OCI-LY7 (cell line): ENCODE measurements at regions not wholly inside any gene's neighbourhood (a gene's known extent, or its start where the extent isn't known, plus 50 kb on each side); places are given as distances from the start of the nearest gene placed in this dataset.

Experiments used
- BruUV-seq: library from RNA; stranded (reverse); fragments of 400-500 nt; replicated peaks from 2 replicates; lab custom pipeline; 2021; lab: Mats Ljungman, UMichigan
- CTCF ChIA-PET: fragments of 300-600 bp; sonication (Branson Sonifier 250); formaldehyde crosslinking; loops from one replicate; lab custom pipeline; 2022; ENCODE audit warnings: antibody characterized with exemption; ENCODE audit not compliant: unreplicated experiment; lab: Charles Lee
- POLR2A ChIA-PET: fragments of 300-600 bp; sonication (Branson Sonifier 250); formaldehyde crosslinking; loops from one replicate; lab custom pipeline; 2022; ENCODE audit warnings: antibody characterized with exemption; lab: Charles Lee
- DNase-seq: peaks from one replicate; pipeline ENCODE4 v3.0.0-alpha.2; 2015; ENCODE audit warnings: low spot score
- H2AFZ ChIP-seq: fragments of 200-600 bp; sonication (generic), shearing (Covaris generic); 2 replicates; pipeline ENCODE4 v1.6.1; 2014; ENCODE audit warnings: mild to moderate bottlenecking, antibody characterized with exemption, low read length, moderate library complexity
- H3K27ac ChIP-seq: fragments of 200-600 bp; sonication (generic); 2 replicates; pipeline ENCODE4 v1.5.1; 2014; ENCODE audit warnings: mixed run types, low read depth, mild to moderate bottlenecking, moderate library complexity, low read length, inconsistent platforms; ENCODE audit not compliant: poor library complexity, severe bottlenecking
- H3K36me3 ChIP-seq: fragments of 200-600 bp; sonication (generic); 2 replicates; pipeline ENCODE4 v1.6.1; 2014; ENCODE audit warnings: mild to moderate bottlenecking, antibody characterized with exemption, low read length, moderate library complexity, mixed read lengths; ENCODE audit not compliant: insufficient read depth
- H3K4me1 ChIP-seq: fragments of 200-600 bp; sonication (generic); 2 replicates; pipeline ENCODE4 v1.5.1; 2014; ENCODE audit warnings: mild to moderate bottlenecking, low read length; ENCODE audit not compliant: insufficient read depth, poor library complexity, severe bottlenecking
- H3K4me2 ChIP-seq: fragments of 200-600 bp; sonication (generic); 2 replicates; pipeline ENCODE4 v1.6.1; 2014; ENCODE audit warnings: mild to moderate bottlenecking, low read length
- H3K4me3 ChIP-seq: fragments of 200-600 bp; sonication (generic); 2 replicates; pipeline ENCODE4 v1.5.1; 2014; ENCODE audit warnings: mild to moderate bottlenecking, low read depth, low read length; ENCODE audit not compliant: poor library complexity, severe bottlenecking
- H3K79me2 ChIP-seq: fragments of 200-600 bp; sonication (generic); 2 replicates; pipeline ENCODE4 v1.6.1; 2016; ENCODE audit warnings: low read depth, mild to moderate bottlenecking, low read length, moderate library complexity, mixed read lengths; ENCODE audit not compliant: insufficient read depth
- H3K9me2 ChIP-seq: fragments of 200-600 bp; sonication (generic); 2 replicates; pipeline ENCODE4 v1.6.1; 2016; ENCODE audit warnings: mild to moderate bottlenecking, low read length, mixed read lengths; ENCODE audit not compliant: insufficient read depth
- H3K9me3 ChIP-seq: fragments of 200-600 bp; sonication (generic); 2 replicates; pipeline ENCODE4 v1.6.1; 2014; ENCODE audit warnings: mild to moderate bottlenecking, mixed run types, low read length, mixed read lengths
- H4K20me1 ChIP-seq: fragments of 200-600 bp; sonication (generic); 2 replicates; pipeline ENCODE4 v1.6.1; 2014; ENCODE audit warnings: mild to moderate bottlenecking, antibody characterized with exemption, low read length, moderate library complexity, mixed read lengths; ENCODE audit not compliant: insufficient read depth
- EZH2phosphoT487 ChIP-seq: fragments of 200-600 bp; sonication (generic); IDR thresholded peaks from 2 replicates; pipeline ENCODE4 v1.6.1; 2018; ENCODE audit warnings: low read depth, borderline replicate concordance, mild to moderate bottlenecking, mixed run types, antibody characterized with exemption, low read length, moderate library complexity, mixed read lengths
- intact Hi-C: fragments of 100-400 bp; cut with micrococcal nuclease; formaldehyde crosslinking; loops from one replicate; pipeline ENCODE4 v1.10.0; 2022; ENCODE audit not compliant: unreplicated experiment
- TF ChIP-seq, protein P1 (sequence below): fragments of 200-600 bp; sonication (generic); conservative IDR thresholded peaks from 2 replicates; pipeline ENCODE4 v1.5.1; 2014; ENCODE audit warnings: mild to moderate bottlenecking, antibody characterized with exemption, low read length, moderate library complexity, mixed read lengths

DNA sequence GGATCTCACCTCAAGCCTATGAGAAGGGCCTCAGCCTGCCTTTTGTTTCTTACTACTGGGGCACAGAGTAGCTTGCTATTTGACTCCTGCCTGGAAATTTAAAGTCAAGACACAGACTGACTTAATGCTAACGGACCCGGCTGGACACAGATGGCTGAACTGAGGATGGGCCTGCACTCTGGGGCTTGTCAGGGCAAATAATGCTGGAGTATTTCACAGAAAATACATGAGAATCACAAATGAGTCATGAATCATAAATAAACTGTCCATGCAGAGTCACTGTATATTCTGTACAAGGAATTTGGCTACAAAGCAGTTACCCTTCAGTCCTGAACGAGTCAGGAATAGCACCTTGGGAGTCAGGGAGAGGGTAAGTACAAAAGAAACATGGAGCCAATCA is 683.2 kb upstream of the FOXG1 start:
- H3K4me3 ChIP-seq, result no peak overlapping the region
- H3K9me2 ChIP-seq, result no peaks in the 10 kb centered on the region
- H3K4me2 ChIP-seq, result no peak overlapping the region
- TF ChIP-seq EZH2phosphoT487, result no peak
- TF ChIP-seq, protein P1, sequence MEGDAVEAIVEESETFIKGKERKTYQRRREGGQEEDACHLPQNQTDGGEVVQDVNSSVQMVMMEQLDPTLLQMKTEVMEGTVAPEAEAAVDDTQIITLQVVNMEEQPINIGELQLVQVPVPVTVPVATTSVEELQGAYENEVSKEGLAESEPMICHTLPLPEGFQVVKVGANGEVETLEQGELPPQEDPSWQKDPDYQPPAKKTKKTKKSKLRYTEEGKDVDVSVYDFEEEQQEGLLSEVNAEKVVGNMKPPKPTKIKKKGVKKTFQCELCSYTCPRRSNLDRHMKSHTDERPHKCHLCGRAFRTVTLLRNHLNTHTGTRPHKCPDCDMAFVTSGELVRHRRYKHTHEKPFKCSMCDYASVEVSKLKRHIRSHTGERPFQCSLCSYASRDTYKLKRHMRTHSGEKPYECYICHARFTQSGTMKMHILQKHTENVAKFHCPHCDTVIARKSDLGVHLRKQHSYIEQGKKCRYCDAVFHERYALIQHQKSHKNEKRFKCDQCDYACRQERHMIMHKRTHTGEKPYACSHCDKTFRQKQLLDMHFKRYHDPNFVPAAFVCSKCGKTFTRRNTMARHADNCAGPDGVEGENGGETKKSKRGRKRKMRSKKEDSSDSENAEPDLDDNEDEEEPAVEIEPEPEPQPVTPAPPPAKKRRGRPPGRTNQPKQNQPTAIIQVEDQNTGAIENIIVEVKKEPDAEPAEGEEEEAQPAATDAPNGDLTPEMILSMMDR, result no peak
- H2AFZ ChIP-seq, result no peak overlapping the region
- POLR2A ChIA-PET, result no interaction called here
- H3K36me3 ChIP-seq, result no peaks in the 10 kb centered on the region
- DNase-seq, result no peak
- intact Hi-C loops, result no loop called here
- H3K27ac ChIP-seq, result no peak overlapping the region
- no peaks in the 10 kb centered on the region for H4K20me1 ChIP-seq
- H3K79me2 ChIP-seq, result no peaks in the 10 kb centered on the region
- CTCF ChIA-PET, result no interaction called here
- BruUV-seq, result no TSS peak
- no peaks in the 10 kb centered on the region for H3K4me1 ChIP-seq
- 0 out of 2 replicates have a peak, but pooled peaks cover 5% of the 10 kb centered on the region for H3K9me3 ChIP-seq

DNA sequence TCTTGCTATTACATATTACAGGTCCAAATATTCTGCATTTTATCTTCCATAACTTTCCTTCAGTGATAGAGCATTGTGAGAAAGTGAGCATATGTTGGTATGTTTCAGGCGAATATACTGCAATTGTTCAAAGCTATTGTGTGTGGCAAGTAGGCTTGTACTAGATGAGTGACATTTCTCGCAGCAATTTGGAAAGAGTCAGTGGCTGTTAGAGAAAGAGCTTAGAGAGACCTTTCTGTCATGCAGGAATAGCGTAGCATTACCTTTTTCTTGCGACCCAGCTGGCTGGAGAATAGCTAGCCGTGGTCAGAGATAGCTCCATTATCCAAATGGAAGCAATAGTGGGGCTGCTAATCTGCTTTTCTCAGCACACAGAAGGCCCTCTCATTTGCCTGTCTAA is 678.5 kb upstream of the FOXG1 start:
- H3K9me2 ChIP-seq, result no peaks in the 10 kb centered on the region
- no peak overlapping the region for H3K4me2 ChIP-seq
- ChIA-PET CTCF (no interaction called here), POLR2A (no interaction called here)
- H3K36me3 ChIP-seq, result no peaks in the 10 kb centered on the region
- H3K4me1 ChIP-seq, result no peaks in the 10 kb centered on the region
- intact Hi-C loops, result no loop called here
- TF ChIP-seq EZH2phosphoT487, result no peak
- TF ChIP-seq, protein P1, result no peak
- H3K27ac ChIP-seq, result no peak overlapping the region
- no peak for DNase-seq
- H4K20me1 ChIP-seq, result no peaks in the 10 kb centered on the region
- H3K4me3 ChIP-seq, result no peak overlapping the region
- peaks cover 13% of the 10 kb centered on the region for H3K9me3 ChIP-seq
- no TSS peak for BruUV-seq
- no peaks in the 10 kb centered on the region for H3K79me2 ChIP-seq
- H2AFZ ChIP-seq, result no peak overlapping the region

DNA sequence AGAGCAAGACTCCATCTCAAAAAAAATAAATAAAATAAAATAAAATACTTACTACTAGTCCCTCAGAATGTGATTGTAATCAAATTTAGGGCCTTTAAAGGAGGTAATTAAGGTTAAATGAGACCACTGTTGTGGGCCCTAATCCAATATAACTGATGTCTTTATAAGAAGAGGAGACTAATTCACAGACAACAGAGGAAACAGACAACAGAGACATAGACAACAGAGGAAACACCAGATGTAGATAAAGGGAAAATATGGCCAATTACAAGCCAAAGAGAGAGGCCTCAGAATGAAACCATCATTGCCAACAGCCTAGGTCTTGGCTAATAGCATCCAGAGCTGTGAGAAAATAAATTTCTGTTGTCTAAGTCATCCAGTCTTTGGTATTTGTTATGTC is 669.0 kb upstream of the FOXG1 start:
- no peak for DNase-seq
- Histone ChIP-seq H3K36me3 (no peaks in the 10 kb centered on the region), H3K9me3 (0 out of 2 replicates have a peak, but pooled peaks cover 7% of the 10 kb centered on the region), H3K9me2 (no peaks in the 10 kb centered on the region), H3K79me2 (no peaks in the 10 kb centered on the region), H3K27ac (no peak overlapping the region), H3K4me1 (no peaks in the 10 kb centered on the region), H4K20me1 (no peaks in the 10 kb centered on the region), H3K4me2 (no peak overlapping the region), H3K4me3 (no peak overlapping the region), H2AFZ (no peak overlapping the region)
- TF ChIP-seq EZH2phosphoT487, result no peak
- TF ChIP-seq, protein P1, result no peak
- BruUV-seq, result no TSS peak
- intact Hi-C loops, result no loop called here
- ChIA-PET CTCF (no interaction called here), POLR2A (no interaction called here)
